NK-92 treated with Interleukin-12 subunit alpha and Interleukin-12 subunit beta, amount 100 ng/mL, for 24 hours (cell line): ENCODE measurements at regions not wholly inside any gene's neighbourhood (a gene's known extent, or its start where the extent isn't known, plus 50 kb on each side); places are given as distances from the start of the nearest gene placed in this dataset.
"Not testable (repeated sequence)": the region's sequence is repeated elsewhere in the genome, so short reads cannot be mapped to it uniquely, and the experiment has no call there.

Source experiments
- DNase-seq: peaks from one replicate; lab custom pipeline; 2025; lab: John Stamatoyannopoulos, UW

GRCh38 chr12:131541512-131541911 lies 169.4 kb upstream of the SFSWAP start:
- DNase-seq = not testable (repeated sequence)

- no peak for DNase-seq
These were observed 168.5 kb upstream of the SFSWAP start for GRCh38 chr12:131542351-131542750.

- no peak for DNase-seq
These were observed 167.8 kb upstream of the SFSWAP start for GRCh38 chr12:131543040-131543439.

- DNase-seq = no peak
These were observed 163.3 kb upstream of the SFSWAP start for GRCh38 chr12:131547555-131547954.

- no peak for DNase-seq
These were observed 160.8 kb upstream of the SFSWAP start for GRCh38 chr12:131550121-131550520.

- no peak for DNase-seq
These were observed 159.0 kb upstream of the SFSWAP start for GRCh38 chr12:131551675-131552491.

- no peak for DNase-seq
These were observed 158.4 kb upstream of the SFSWAP start for GRCh38 chr12:131552492-131552863.

GRCh38 chr12:131553096-131553777 lies 157.7 kb upstream of the SFSWAP start:
- no peak for DNase-seq

- no peak for DNase-seq
These were observed 155.6 kb upstream of the SFSWAP start for GRCh38 chr12:131555197-131555846.

- no peak for DNase-seq
These were observed 155.0 kb upstream of the SFSWAP start for GRCh38 chr12:131555866-131556265.

GRCh38 chr12:131557078-131557709 lies 153.7 kb upstream of the SFSWAP start:
- no peak for DNase-seq

- DNase-seq = no peak
These were observed 151.1 kb upstream of the SFSWAP start for GRCh38 chr12:131559517-131560516.

GRCh38 chr12:131561051-131561450 lies 149.8 kb upstream of the SFSWAP start:
- DNase-seq = no peak

- no peak for DNase-seq
These were observed 148.8 kb upstream of the SFSWAP start for GRCh38 chr12:131561891-131562684.

- not testable (repeated sequence) for DNase-seq
These were observed 146.7 kb upstream of the SFSWAP start for GRCh38 chr12:131564138-131564727.

GRCh38 chr12:131564845-131565244 lies 146.0 kb upstream of the SFSWAP start:
- no peak for DNase-seq

GRCh38 chr12:131565267-131566015 lies 145.4 kb upstream of the SFSWAP start:
- no peak for DNase-seq

- DNase-seq = no peak
These were observed 142.6 kb upstream of the SFSWAP start for GRCh38 chr12:131568336-131568735.

- no peak for DNase-seq
These were observed 140.3 kb upstream of the SFSWAP start for GRCh38 chr12:131570596-131570995.
